Stimulated activated CD4-positive, alpha-beta T cell treated with anti-CD3 and anti-CD28 coated beads, TNF-alpha, amount 100 ng/mL, for 24 hours (primary cell): ENCODE measurements at regions not wholly inside any gene's neighbourhood (a gene's known extent, or its start where the extent isn't known, plus 50 kb on each side); places are given as distances from the start of the nearest gene placed in this dataset.
"Not testable (repeated sequence)": the region's sequence is repeated elsewhere in the genome, so short reads cannot be mapped to it uniquely, and the experiment has no call there.

Source experiments
- DNase-seq, 3 experiments: peaks; one replicate each; pipeline ENCODE4 v3.0.0-alpha.2; 2020; ENCODE audit warnings: low read depth in 3 of 3

DNA sequence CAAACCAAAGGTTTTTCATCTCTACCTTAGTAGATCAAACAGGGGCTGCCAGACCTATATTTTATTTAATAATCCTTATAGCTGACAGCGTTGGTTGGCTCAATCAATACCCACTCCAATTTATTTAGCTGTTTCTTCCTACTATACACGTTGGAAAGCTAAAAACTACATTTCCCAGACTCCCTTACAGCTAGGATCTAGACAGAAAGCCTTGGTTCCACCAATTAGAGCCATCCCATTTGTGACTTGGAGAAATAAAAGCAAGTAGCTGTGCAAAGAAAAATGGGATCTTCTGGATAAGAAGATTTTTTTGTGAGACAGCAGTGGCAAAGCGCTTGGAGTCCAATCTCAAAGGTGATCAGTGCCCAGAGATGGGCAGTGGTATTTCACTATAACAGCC is 331.3 kb upstream of the MEIS1 start:
- DNase-seq, result no peak

DNA sequence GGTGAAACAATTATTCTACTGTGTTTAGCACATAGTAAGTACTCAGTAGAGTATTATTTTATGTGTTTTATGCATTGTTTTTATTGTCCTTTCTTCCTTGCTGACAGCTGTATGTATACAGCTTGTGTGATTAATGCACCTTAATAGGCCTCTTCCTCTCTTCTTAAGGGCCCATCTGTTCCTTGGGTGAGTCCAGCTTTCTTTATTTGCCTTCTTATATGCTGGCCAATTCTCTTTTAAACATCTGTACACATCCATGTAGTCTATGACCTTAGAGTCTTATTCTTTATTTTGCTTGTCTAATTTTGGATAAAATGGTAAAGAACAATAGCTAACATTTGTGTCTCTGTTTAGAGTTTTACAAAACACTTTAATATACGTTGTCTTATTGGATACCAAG is 333.7 kb upstream of the MEIS1 start:
- no peak for DNase-seq

DNA sequence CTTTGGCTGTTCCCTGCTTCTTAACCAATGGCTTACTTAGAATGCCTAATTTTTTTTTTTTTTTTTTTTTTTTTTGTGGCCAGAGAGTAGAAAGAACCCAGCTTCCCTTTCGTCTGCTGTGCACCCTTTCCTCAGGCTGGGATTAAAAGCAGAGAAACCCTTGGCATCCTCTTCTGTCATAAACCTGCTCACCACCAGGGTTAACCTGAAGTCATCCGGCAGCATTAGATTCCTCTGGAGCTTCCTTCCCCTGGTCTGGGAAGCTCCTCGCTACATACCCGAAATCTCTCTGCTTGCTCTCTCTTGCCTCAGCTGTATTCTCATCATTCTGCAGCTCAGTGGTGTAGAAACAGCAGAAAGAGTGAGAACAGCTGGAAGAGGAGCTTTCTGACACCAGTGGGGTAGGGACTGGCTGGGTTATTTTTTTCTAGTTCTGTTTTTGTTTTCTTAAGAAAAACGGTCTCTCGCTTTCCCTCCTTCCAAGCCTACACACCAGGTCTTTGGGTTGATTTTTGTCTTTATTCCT is 339.0 kb upstream of the MEIS1 start:
- no peak for DNase-seq

- DNase-seq, result not testable (repeated sequence)
These were observed 340.2 kb upstream of the MEIS1 start for GRCh38 chr2:66094689-66095088.

DNA sequence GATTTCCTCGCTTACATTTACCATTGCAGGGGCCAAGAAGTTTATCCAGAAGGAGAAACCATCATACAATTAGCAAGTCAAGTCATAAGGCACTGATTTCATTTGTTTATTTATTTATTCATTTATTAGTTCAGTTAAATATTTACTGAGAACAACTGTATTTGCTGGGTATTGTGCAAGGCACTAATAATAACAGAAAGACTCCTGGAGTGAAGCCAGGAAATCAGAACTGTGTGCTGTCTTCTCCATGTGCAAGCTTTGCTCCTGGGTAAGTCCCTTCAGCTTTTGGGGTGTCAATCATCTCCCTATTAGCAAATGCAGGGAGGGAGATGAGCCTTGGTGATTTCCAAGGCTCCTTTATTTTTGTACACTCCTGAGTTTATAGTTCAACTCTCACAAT is 341.6 kb upstream of the MEIS1 start:
- no peak for DNase-seq

- DNase-seq, result no peak
These were observed 349.9 kb upstream of the MEIS1 start for GRCh38 chr2:66084948-66085590.

- DNase-seq, result no peak
These were observed 352.3 kb upstream of the MEIS1 start for GRCh38 chr2:66082581-66082980.

DNA sequence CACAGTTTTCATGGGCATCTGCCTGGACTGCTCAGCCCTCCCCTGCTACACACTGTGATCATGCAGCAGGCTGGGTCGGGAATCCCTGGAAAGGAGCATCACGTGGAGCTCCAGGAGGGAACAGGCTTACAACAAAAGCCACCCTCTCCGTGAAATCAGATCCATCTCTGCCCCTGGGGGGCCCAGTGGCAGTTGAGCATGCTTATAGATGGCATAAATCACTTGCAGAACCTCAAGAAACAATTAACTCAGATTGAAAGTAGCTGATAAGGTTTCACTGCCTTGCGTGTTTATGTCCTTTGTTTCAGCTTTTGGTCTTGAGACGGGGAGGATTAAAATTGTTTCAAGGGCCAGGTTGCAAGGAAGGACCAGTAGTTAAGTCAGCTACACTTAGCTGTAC is 354.8 kb upstream of the MEIS1 start:
- DNase-seq, result no peak

- no peak for DNase-seq
These were observed 361.8 kb upstream of the MEIS1 start for GRCh38 chr2:66073172-66073571.

GRCh38 chr2:66070721-66071602 is 364.0 kb upstream of the MEIS1 start:
- DNase-seq, result no peak

- DNase-seq, result no peak
These were observed 364.8 kb upstream of the MEIS1 start for GRCh38 chr2:66069937-66070720.

GRCh38 chr2:66066032-66066431 is 368.9 kb upstream of the MEIS1 start:
- no peak for DNase-seq

DNA sequence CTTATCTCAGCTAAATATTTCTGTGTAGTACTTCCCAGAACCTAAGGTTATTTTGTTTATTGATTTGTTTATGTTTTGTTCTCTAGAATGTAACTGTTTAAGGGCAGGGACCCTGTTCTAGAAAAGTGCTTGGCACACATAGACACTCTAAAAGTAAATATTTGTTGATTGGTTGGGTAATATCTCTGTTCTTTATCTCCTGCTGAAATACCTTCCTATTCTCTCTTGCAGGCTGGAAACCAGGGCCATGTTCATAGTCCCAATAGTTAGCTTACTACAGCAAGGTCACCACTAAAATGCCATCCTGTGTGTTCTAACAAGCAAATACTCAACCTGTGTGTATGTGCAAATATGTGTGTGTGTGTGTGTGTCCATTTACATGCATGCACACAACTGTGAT is 375.6 kb upstream of the MEIS1 start:
- no peak for DNase-seq

DNA sequence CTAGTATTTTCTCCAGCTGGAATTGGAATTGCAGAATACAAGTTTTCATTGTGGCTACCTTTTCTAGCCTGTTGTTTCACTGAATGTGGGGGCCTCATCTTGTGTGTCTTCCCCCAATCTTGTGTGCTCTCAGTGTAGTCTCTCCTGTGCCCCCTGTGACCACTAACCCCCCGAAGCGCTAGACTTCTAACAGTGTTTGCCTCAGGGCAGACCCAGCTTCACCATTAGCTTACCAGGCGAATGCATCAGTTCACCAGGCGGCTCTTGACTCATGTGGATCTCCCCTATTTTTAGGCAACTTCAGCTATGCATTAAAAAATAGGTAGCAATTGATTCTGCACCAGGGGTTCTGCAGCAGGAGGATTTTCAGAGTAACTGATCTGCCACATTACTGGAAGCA is 376.2 kb upstream of the MEIS1 start:
- DNase-seq, result no peak

GRCh38 chr2:66057844-66058243 is 377.1 kb upstream of the MEIS1 start:
- no peak for DNase-seq

GRCh38 chr2:66050392-66050791 is 384.5 kb upstream of the MEIS1 start:
- no peak for DNase-seq

DNA sequence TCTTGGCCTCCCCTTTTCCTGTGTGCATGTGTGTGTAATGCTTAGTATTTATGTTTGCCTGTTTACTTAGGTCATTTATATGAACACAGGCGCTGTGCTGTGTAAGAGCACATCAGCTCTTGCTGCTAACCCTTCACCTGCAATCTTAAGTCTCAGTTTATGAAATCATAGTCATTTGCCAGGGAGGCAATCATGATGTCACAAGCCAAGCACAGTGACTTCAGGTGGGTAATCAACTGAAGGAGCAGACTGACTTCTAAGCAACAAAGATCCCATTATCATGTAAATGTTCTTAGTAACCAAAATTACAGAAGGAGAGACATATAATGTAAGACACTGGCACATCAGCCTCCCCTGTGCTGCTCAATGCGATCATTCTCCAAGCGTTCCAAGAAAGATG is 386.3 kb upstream of the MEIS1 start:
- no peak for DNase-seq

DNA sequence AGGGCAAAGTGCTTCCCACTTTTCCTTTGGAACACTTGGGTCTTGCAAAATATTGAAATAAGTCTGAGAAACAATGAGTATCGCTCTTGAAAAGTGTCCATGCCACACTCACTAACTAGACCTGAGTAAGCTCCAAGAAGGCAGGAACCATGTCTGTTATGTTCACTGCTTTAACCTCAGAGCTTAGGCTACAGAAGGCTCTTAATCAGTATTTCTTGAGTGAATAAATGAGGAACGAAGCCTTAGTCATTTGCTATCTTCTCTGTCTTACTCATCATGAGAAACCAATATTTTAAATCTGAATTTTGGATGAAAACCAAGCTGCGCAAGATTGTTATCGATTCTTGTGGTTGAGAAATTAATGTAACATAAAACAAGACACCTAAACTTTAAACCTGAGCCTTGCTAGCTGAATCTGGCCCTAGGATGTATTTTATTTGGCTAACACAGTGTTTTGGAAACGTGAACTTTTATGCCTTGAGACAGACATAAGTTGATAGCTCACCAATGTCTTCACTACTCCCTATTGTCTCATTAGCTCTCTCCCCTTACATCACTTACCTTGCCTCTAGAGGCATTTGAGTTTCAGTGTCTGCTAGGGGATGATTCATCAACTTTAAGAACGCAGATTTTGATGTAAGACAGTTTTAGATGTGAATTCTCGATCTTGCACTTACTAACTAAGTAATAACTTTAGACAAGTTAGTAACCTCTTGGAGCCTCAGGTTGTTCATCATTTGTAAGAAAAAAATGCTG is 392.8 kb upstream of the MEIS1 start:
- DNase-seq, result no peak

DNA sequence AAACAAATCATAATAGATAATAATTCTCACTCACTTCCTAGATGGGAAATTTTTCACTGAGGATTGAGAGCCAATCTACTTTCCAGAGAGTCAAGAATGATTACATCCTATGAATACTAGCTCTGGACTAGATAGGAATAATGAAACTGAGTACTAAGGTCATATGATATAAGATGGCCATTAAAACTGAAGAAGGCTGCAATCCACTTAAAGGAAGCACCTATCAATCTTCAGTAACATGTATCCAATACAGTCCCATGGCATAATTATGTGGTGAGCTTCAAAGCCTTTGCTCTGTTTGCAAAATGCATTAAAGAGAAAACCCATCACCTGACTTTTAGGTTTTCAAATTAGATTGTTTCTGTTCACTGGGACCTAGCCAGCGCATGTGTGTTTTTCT is 398.0 kb upstream of the MEIS1 start:
- no peak for DNase-seq

- DNase-seq, result no peak
These were observed 400.5 kb upstream of the MEIS1 start for GRCh38 chr2:66034467-66034866.

- DNase-seq, result no peak
These were observed 402.6 kb upstream of the MEIS1 start for GRCh38 chr2:66032226-66032775.
